PC-9 (cell line): ENCODE measurements at regions not wholly inside any gene's neighbourhood (a gene's known extent, or its start where the extent isn't known, plus 50 kb on each side); places are given as distances from the start of the nearest gene placed in this dataset.

ENCODE experiments used
- CTCF ChIP-seq: fragments of 200-600 bp; sonication (generic); conservative IDR thresholded peaks from 2 replicates; pipeline ENCODE4 v1.6.1; 2017; ENCODE audit warnings: mixed run types, antibody characterized with exemption, mild to moderate bottlenecking, moderate library complexity
- EZH2 ChIP-seq: fragments of 200-600 bp; sonication (generic); IDR thresholded peaks from 2 replicates; pipeline ENCODE4 v1.8.0; 2017; ENCODE audit warnings: antibody characterized with exemption, low read depth

GRCh38 chr9:85478847-85479246 lies 262.9 kb downstream of the AGTPBP1 start:
- no peak for TF ChIP-seq CTCF
- no peak for TF ChIP-seq EZH2
